NCI-H2171 (cell line): ENCODE measurements at regions not wholly inside any gene's neighbourhood (a gene's known extent, or its start where the extent isn't known, plus 50 kb on each side); places are given as distances from the start of the nearest gene placed in this dataset.
"Not testable (repeated sequence)": the region's sequence is repeated elsewhere in the genome, so short reads cannot be mapped to it uniquely, and the experiment has no call there.

Experiments used
- DNase-seq: peaks from one replicate; lab custom pipeline; 2025; lab: John Stamatoyannopoulos, UW

DNA sequence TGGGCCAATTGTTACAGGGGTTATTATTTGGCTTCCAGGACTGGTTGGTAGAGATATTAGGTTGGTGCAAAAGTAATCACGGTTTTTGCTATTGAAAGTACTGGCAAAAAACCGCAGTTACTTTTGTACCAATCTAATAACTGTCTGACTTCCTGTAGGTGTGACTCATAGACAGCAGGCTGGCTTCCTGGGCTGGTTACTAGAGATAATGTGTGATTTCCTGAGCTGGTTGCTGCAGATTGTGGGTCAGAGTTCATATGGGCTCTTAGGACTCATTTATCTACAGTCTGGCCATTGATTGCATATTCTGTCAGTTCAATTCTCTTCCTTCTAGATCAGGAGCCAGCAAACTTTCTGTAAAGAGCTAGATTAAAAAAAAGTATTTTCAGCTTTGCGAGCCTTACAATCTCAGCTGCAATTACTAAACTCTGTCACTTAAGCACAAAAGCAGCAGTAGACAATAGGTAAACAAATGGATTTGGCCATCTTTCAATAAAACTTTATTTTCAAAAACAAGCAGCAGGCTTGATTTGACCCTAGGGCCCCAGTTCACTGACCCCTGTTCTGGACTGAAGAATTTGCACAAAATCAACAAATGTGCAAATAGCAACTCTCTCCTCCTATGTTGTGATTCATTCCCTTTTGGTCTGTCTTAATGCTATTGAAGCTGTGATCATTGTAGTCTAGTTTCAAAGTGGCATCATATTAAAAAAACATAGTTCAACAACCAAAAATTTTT is 50.8 kb upstream of the BOD1L1 start:
- no peak for DNase-seq

- DNase-seq, result no peak
Measured at GRCh38 chr4:13681570-13681969, 54.0 kb upstream of the BOD1L1 start.

GRCh38 chr4:13694256-13694655 is 66.7 kb upstream of the BOD1L1 start:
- DNase-seq, result no peak

DNA sequence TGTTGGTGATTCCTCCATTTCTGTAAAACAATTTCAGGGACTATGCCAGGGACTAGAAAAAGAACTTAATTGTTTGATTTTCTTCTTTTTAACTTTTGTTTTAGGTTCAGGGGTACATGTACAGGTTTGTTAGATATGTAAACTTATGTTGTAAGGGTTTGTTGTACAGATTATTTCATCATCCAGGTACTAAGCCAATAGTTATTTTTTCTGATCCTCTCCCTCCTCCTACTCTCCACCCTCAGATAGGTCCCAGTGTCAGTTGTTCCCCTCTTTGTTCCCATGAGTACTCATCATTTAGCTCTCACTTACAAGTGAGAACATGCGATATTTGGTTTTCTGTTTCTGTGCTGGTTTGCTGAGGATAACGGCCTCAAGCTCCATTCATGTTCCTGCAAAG is 70.8 kb upstream of the BOD1L1 start:
- no peak for DNase-seq

- DNase-seq, result no peak
Measured at GRCh38 chr4:13700021-13700857, 72.7 kb upstream of the BOD1L1 start.

DNA sequence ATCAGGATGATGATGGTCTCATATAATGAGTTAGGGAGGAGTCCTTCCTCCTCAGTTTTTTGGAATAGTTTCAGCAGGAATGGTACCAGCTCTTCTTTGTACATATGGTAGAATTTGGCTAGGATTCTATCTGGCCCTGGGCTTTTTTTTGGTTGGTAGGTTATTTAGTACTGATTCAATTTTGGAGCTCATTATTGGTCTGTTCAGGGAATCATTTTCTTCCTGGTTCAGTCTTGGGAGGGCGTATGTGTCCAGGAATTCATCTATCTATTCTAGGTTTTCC is 73.3 kb upstream of the BOD1L1 start:
- not testable (repeated sequence) for DNase-seq

DNA sequence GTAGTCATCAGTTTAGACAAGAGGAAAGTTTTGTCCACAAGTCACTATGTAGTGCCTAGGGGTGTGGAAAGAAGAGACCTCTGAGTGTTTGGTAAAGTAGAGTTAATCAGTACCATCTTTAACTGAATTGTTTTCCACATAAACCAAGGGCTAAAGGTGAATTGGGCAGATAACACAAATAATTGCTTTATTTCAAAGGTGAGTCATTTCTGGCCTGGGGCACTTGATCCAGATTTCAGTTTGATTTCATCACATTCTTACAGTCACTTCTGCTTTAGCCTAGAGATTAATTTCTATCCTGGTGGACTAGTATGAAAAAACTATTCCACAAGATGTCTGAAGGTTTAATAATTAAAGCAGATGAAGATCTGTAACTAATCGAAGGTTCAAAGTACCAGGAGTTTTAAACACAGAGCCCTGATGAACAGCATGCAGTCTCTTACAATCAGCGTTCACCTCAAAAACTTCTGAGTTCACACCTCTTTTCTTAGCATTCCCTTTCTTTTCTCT is 74.5 kb upstream of the BOD1L1 start:
- DNase-seq, result no peak

DNA sequence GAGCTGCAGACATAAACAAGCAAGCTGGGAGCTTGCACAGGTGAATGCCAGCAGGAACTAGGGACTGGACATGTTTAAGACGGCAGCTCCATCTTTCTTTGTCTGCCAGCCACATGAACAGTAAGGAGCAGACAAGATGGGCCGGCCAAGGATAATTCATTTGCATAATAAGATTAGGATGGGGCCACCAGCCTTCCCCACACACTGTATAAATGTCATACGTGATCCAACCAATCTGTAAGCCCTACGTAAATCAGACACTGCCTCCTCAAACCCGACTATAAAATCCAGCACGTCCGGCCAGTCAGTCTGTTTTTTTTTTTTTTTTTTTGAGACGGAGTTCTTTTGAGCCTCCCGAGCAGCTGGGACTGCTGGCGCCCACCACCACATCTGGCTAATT is 75.6 kb upstream of the BOD1L1 start:
- no peak for DNase-seq

- no peak for DNase-seq
Measured at GRCh38 chr4:13704035-13704434, 76.5 kb upstream of the BOD1L1 start.

- DNase-seq, result no peak
Measured at GRCh38 chr4:13704761-13705160, 77.2 kb upstream of the BOD1L1 start.

- DNase-seq, result no peak
Measured at GRCh38 chr4:13705521-13706041, 78.1 kb upstream of the BOD1L1 start.

GRCh38 chr4:13706120-13706519 is 78.6 kb upstream of the BOD1L1 start:
- DNase-seq, result no peak

- DNase-seq, result no peak
Measured at GRCh38 chr4:13706716-13707115, 79.2 kb upstream of the BOD1L1 start.

- DNase-seq, result no peak
Measured at GRCh38 chr4:13710246-13710885, 82.8 kb upstream of the BOD1L1 start.

DNA sequence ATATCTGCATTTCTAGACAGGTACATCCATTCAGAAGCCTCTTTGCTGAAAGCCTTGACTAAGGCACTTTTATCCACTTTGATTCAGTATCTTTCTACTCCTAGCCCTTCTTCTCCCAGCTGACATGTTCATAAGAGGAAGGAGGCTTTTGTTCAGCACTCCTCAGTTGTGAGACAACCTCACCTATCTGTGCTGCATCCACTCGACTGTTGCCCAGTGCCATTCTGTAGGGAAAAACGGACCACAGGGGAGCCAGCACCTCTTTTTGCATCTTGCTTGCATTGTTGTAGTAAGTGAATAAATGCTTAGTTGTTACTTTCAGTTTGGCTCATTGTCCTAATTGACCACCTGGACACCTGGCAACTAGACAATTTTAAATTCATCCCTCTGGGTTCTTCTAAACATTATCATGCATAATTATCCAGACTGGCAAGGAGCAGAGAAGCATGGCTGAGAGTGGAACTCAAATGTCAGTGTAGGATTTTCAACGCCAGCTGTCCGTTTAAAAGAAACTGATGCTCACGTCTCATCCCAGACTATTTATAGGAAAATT is 83.8 kb upstream of the BOD1L1 start:
- DNase-seq, result no peak

GRCh38 chr4:13721894-13722293 is 94.4 kb upstream of the BOD1L1 start:
- DNase-seq, result no peak

GRCh38 chr4:13722649-13723048 is 95.1 kb upstream of the BOD1L1 start:
- no peak for DNase-seq

- no peak for DNase-seq
Measured at GRCh38 chr4:13728761-13729160, 101.2 kb upstream of the BOD1L1 start.

- DNase-seq, result no peak
Measured at GRCh38 chr4:13731019-13731418, 103.5 kb upstream of the BOD1L1 start.

DNA sequence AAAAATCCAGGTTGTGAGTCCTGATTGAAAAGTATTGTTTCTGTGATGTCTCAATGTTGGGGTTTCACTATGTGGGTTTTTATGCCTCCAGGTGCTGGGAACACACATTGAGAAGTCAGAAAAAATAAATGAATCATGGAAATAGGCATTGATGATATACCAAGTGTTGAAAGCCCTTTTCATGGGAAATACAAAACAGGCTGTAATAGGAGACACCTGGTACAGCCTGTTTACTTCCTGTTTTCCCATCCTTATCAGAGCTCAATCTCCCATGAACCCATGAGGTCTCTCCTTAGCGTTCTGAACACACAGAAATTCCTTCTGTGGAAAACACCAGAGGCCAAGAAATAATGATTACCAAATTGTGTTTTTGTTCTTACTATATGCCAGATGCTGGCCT is 106.3 kb upstream of the BOD1L1 start:
- DNase-seq, result no peak

DNA sequence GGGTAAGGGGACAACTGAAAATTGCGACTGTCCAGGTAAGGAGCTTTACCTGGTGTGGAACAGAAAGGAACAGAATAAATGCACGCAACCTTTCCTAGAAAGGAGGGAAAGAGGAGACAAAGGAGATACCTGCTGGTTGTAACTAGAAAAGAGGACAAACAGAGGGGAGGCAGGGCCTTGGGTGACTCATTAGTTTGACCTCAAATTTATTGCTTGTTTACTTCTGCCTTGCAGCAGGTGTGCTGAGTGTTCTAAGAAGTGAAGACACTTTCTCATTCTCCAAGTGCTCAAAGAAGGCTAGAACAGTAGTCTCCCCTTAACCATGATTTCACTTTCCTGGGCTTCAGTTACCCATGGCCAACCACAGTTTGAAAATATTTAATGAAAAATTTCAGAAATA is 123.1 kb upstream of the BOD1L1 start:
- DNase-seq, result no peak

GRCh38 chr4:13761581-13761980 is 134.1 kb upstream of the BOD1L1 start:
- DNase-seq, result not testable (repeated sequence)
